IMR-90 (cell line): ENCODE measurements at regions not wholly inside any gene's neighbourhood (a gene's known extent, or its start where the extent isn't known, plus 50 kb on each side); places are given as distances from the start of the nearest gene placed in this dataset.

Experiments
- ATAC-seq: fragments of 200-7000 bp; cut with Tn5 transposase; 2 replicates; pipeline ENCODE4 v1.9.1; 2020; ENCODE audit warnings: low read depth, mild to moderate bottlenecking, moderate library complexity
- BruUV-seq: library from RNA; stranded (reverse); fragments of 400-500 nt; replicated peaks from 2 replicates; lab custom pipeline; 2021; lab: Mats Ljungman, UMichigan
- CTCF ChIA-PET: fragments of 300-600 bp; formaldehyde crosslinking; extraction: SDS; loops from one replicate; lab custom pipeline; 2021; ENCODE audit warnings: antibody characterized with exemption; lab: Yijun Ruan, JAX
- POLR2A ChIA-PET: fragments of 300-600 bp; sonication (Branson Sonifier 250); formaldehyde crosslinking; loops from one replicate; lab custom pipeline; 2022; ENCODE audit warnings: antibody characterized with exemption; ENCODE audit not compliant: unreplicated experiment; lab: Charles Lee
- DNase-seq: peaks from one replicate; pipeline ENCODE4 v3.0.0; 2013
- H2AFZ ChIP-seq: replicated peaks from 2 replicates; pipeline ENCODE3; 2013; ENCODE audit warnings: low read length, mild to moderate bottlenecking; ENCODE audit not compliant: poor library complexity
- H2AK5ac ChIP-seq: 2 replicates; pipeline ENCODE4 v1.6.1; 2013; ENCODE audit warnings: low read depth, low read length, inconsistent platforms
- H2AK9ac ChIP-seq: replicated peaks from 2 replicates; pipeline ENCODE3; 2013; ENCODE audit warnings: mild to moderate bottlenecking, low read depth, low read length, moderate library complexity; ENCODE audit not compliant: poor library complexity
- H2BK120ac ChIP-seq: 2 replicates; pipeline ENCODE4 v1.6.1; 2013; ENCODE audit warnings: low read depth, low read length, inconsistent platforms
- H2BK15ac ChIP-seq: 3 replicates; pipeline ENCODE4 v1.6.1; 2013; ENCODE audit warnings: low read depth, low read length, inconsistent platforms
- H2BK20ac ChIP-seq: 2 replicates; pipeline ENCODE4 v1.6.1; 2013; ENCODE audit warnings: low read depth, mild to moderate bottlenecking, inconsistent platforms, low read length, moderate library complexity
- H2BK5ac ChIP-seq: 2 replicates; pipeline ENCODE4 v1.6.1; 2013; ENCODE audit warnings: mild to moderate bottlenecking, low read depth, low read length, inconsistent platforms; ENCODE audit not compliant: poor library complexity, severe bottlenecking
- H3K14ac ChIP-seq: replicated peaks from 2 replicates; pipeline ENCODE4 v1.6.1; 2013; ENCODE audit warnings: low read depth, low read length, inconsistent platforms
- H3K18ac ChIP-seq: 2 replicates; pipeline ENCODE4 v1.6.1; 2013; ENCODE audit warnings: low read depth, low read length, control low read depth
- H3K23ac ChIP-seq: 2 replicates; pipeline ENCODE4 v1.6.1; 2013; ENCODE audit warnings: low read depth, low read length, inconsistent platforms
- H3K27ac ChIP-seq: 2 replicates; pipeline ENCODE4 v1.5.1; 2013; ENCODE audit warnings: mild to moderate bottlenecking, control low read depth, low read length; ENCODE audit not compliant: insufficient read depth
- H3K27me3 ChIP-seq: 2 replicates; pipeline ENCODE4 v1.6.1; 2013; ENCODE audit warnings: low read length; ENCODE audit not compliant: control insufficient read depth, insufficient read depth
- H3K36me3 ChIP-seq: 2 replicates; pipeline ENCODE4 v1.6.1; 2013; ENCODE audit warnings: low read length, mixed read lengths; ENCODE audit not compliant: control insufficient read depth, insufficient read depth
- H3K4ac ChIP-seq: 2 replicates; pipeline ENCODE4 v1.6.1; 2013; ENCODE audit warnings: low read depth, low read length, inconsistent platforms
- H3K4me1 ChIP-seq: 2 replicates; pipeline ENCODE4 v1.6.1; 2013; ENCODE audit warnings: low read length, mixed read lengths; ENCODE audit not compliant: control insufficient read depth, insufficient read depth
- H3K4me2 ChIP-seq: 2 replicates; pipeline ENCODE4 v1.6.1; 2013; ENCODE audit warnings: low read depth, mild to moderate bottlenecking, control low read depth, low read length, moderate library complexity
- H3K4me3 ChIP-seq: 2 replicates; pipeline ENCODE4 v1.5.1; 2013; ENCODE audit warnings: low read depth, mild to moderate bottlenecking, control low read depth, low read length, moderate library complexity; ENCODE audit not compliant: insufficient read depth
- H3K56ac ChIP-seq: 2 replicates; pipeline ENCODE4 v1.6.1; 2013; ENCODE audit warnings: low read length, inconsistent platforms; ENCODE audit not compliant: insufficient read depth; ENCODE audit errors: extremely low read depth
- H3K79me1 ChIP-seq, 2 experiments: 2 replicates each; pipeline ENCODE4 v1.6.1; 2013; ENCODE audit warnings: low read length in 2 of 2, inconsistent platforms in 1 of 2, low read depth in 1 of 2
- H3K9ac ChIP-seq: 2 replicates; pipeline ENCODE4 v1.6.1; 2013; ENCODE audit warnings: low read depth, low read length, control low read depth
- H3K9me1 ChIP-seq: 2 replicates; pipeline ENCODE4 v1.6.1; 2013; ENCODE audit warnings: low read length, inconsistent platforms; ENCODE audit not compliant: insufficient read depth
- H3K9me3 ChIP-seq: 2 replicates; pipeline ENCODE4 v1.6.1; 2013; ENCODE audit warnings: low read length; ENCODE audit not compliant: control insufficient read depth, insufficient read depth
- H4K20me1 ChIP-seq: 2 replicates; pipeline ENCODE4 v1.6.1; 2013; ENCODE audit warnings: low read length, inconsistent platforms; ENCODE audit not compliant: insufficient read depth
- H4K5ac ChIP-seq: 2 replicates; pipeline ENCODE4 v1.6.1; 2013; ENCODE audit warnings: mild to moderate bottlenecking, low read depth, low read length, control low read depth
- H4K8ac ChIP-seq, 2 experiments: 2 replicates each; pipeline ENCODE4 v1.6.1; 2013; ENCODE audit warnings: low read depth in 2 of 2, low read length in 2 of 2, control low read depth in 1 of 2, inconsistent platforms in 1 of 2
- H4K91ac ChIP-seq: 2 replicates; pipeline ENCODE4 v1.6.1; 2013; ENCODE audit warnings: low read depth, low read length, inconsistent platforms; ENCODE audit not compliant: insufficient read depth
- CEBPB ChIP-seq: IDR thresholded peaks from 2 replicates; pipeline ENCODE4 v1.6.1; 2012; ENCODE audit warnings: low read depth, low read length, improper control_type of control experiment
- FOS ChIP-seq: fragments of 150-350 bp; IDR thresholded peaks from 2 replicates; pipeline ENCODE4 v1.6.1; 2016; ENCODE audit warnings: low read depth, low read length
- MAFK ChIP-seq: IDR thresholded peaks from 2 replicates; pipeline ENCODE4 v1.6.1; 2012; ENCODE audit warnings: low read depth, low read length, improper control_type of control experiment
- MAZ ChIP-seq: IDR thresholded peaks from 2 replicates; pipeline ENCODE4 v1.6.1; 2012; ENCODE audit warnings: low read depth, mild to moderate bottlenecking, low read length, improper control_type of control experiment, moderate library complexity, borderline replicate concordance
- MXI1 ChIP-seq: IDR thresholded peaks from 2 replicates; pipeline ENCODE4 v1.6.1; 2012; ENCODE audit warnings: low read depth, mild to moderate bottlenecking, low read length, moderate library complexity, borderline replicate concordance
- NFE2L2 ChIP-seq: fragments of 150-350 bp; IDR thresholded peaks from 2 replicates; pipeline ENCODE4 v1.6.1; 2016; ENCODE audit warnings: low read depth, mild to moderate bottlenecking, low read length
- POLR2A ChIP-seq: IDR thresholded peaks from 2 replicates; pipeline ENCODE4 v1.6.1; 2012; ENCODE audit warnings: mild to moderate bottlenecking, low read depth, low read length
- RAD21 ChIP-seq: IDR thresholded peaks from 2 replicates; pipeline ENCODE4 v1.6.1; 2012; ENCODE audit warnings: low read length, improper control_type of control experiment
- RCOR1 ChIP-seq: IDR thresholded peaks from 2 replicates; pipeline ENCODE4 v1.6.1; 2012; ENCODE audit warnings: mild to moderate bottlenecking, low read length, improper control_type of control experiment; ENCODE audit not compliant: insufficient replicate concordance
- RFX5 ChIP-seq: IDR thresholded peaks from 2 replicates; pipeline ENCODE4 v1.8.0; 2012; ENCODE audit warnings: low read depth, mild to moderate bottlenecking, low read length, moderate library complexity
- SMC3 ChIP-seq: fragments of 150-350 bp; IDR thresholded peaks from 2 replicates; pipeline ENCODE4 v1.6.1; 2016; ENCODE audit warnings: low read depth, mild to moderate bottlenecking, antibody characterized with exemption, low read length, moderate library complexity
- WGBS, 2 experiments: methylation state at CpG; one replicate each; pipeline versions ENCODE4 v1.1.5 to v1.1.7; 2013; ENCODE audit warnings: missing lambda C conversion rate in 2 of 2; ENCODE audit not compliant: insufficient read length in 1 of 2; ENCODE audit errors: extremely low coverage in 2 of 2; 5-methylcytosine and 5-hydroxymethylcytosine counted together
- dilution Hi-C: fragments of 300-500 bp; cut with HindIII; formaldehyde crosslinking; loops from one replicate; pipeline ENCODE4 v1.14.3; 2018; ENCODE audit warnings: low sequenced_read_pairs; ENCODE audit not compliant: unreplicated experiment
- in situ Hi-C: fragments of 300-500 bp; cut with MboI; formaldehyde crosslinking; loops from 3 replicates; pipeline ENCODE4 v1.14.3; 2019; ENCODE audit warnings: low sequenced_read_pairs, inconsistent platforms, mixed read lengths
- intact Hi-C: fragments of 100-400 bp; cut with micrococcal nuclease; formaldehyde crosslinking; loops from 2 replicates; pipeline ENCODE4 v1.10.0; 2022

- no peak for TF ChIP-seq MAZ
- TF ChIP-seq CEBPB: no peak
These were observed 57.7 kb upstream of the OSR1 start (continued) for GRCh38 chr2:19416083-19416482.

GRCh38 chr2:19409046-19409445, 50.6 kb upstream of the OSR1 start:
- no peak overlapping the region for H2AFZ ChIP-seq
- H4K20me1 ChIP-seq: no peaks in the 10 kb centered on the region
- no peak overlapping the region for H3K18ac ChIP-seq
- H3K4me3 ChIP-seq: no peak overlapping the region
- H2BK120ac ChIP-seq: no peak overlapping the region
- ChIA-PET CTCF (no interaction called here), POLR2A (no interaction called here)
- H2BK5ac ChIP-seq: no peak overlapping the region
- no peaks in the 10 kb centered on the region for H3K9me1 ChIP-seq
- H3K27ac ChIP-seq: no peak overlapping the region
- no peak overlapping the region for H4K5ac ChIP-seq
- H3K79me1 ChIP-seq: no peaks in the 10 kb centered on the region
- no CpG with 5 or more reads among the region's 2 CpGs for WGBS, 2 experiments
- TF ChIP-seq RCOR1 (no peak), RAD21 (no peak), NFE2L2 (no peak), RFX5 (no peak), MAFK (no peak), MXI1 (no peak), POLR2A (no peak), SMC3 (no peak), FOS (no peak)
- H2BK15ac ChIP-seq: no peak overlapping the region
- no peak overlapping the region for H3K9ac ChIP-seq
- 0 out of 2 replicates have a peak, but pooled peaks cover 2% of the 10 kb centered on the region for H3K27me3 ChIP-seq
- no peak overlapping the region for H3K4me2 ChIP-seq
- H3K4ac ChIP-seq: no peak overlapping the region
- intact Hi-C loops (loop anchor here (5.0 kb wide), 1 partner anchor 73 kb away; no protein-coding TSS in a partner anchor), in situ Hi-C loops (no loop called here), dilution Hi-C loops (no loop called here)
- H2AK9ac ChIP-seq: no peak overlapping the region
- H2BK20ac ChIP-seq: no peak overlapping the region
- no peak overlapping the region for H4K8ac ChIP-seq
- no peak overlapping the region for H3K23ac ChIP-seq
- H3K14ac ChIP-seq: no peak overlapping the region
- H3K4me1 ChIP-seq: no peaks in the 10 kb centered on the region
- H3K56ac ChIP-seq: no peak overlapping the region
- 0 out of 2 replicates have a peak, but pooled peaks have one; percentile 17 for ATAC-seq
- no peaks in the 10 kb centered on the region for H3K36me3 ChIP-seq
- no TSS peak for BruUV-seq
- H3K9me3 ChIP-seq: no peaks in the 10 kb centered on the region
- DNase-seq: no peak
- no peak overlapping the region for H4K91ac ChIP-seq
- H2AK5ac ChIP-seq: no peak overlapping the region
